Neural crest cell (in vitro differentiated cells): ENCODE measurements at regions not wholly inside any gene's neighbourhood (a gene's known extent, or its start where the extent isn't known, plus 50 kb on each side); places are given as distances from the start of the nearest gene placed in this dataset.

Experiments
- DNase-seq: peaks from one replicate; pipeline ENCODE4 v3.0.0; 2021; ENCODE audit warnings: low read depth, mixed read lengths, low spot score
- H3K27ac Mint-ChIP-seq: one replicate; pipeline ENCODE4 v1.8.0; 2021; ENCODE audit warnings: mild to moderate bottlenecking, mixed read lengths; ENCODE audit not compliant: unreplicated experiment
- H3K27me3 Mint-ChIP-seq: 2 replicates; pipeline ENCODE4 v1.8.0; 2021; ENCODE audit warnings: low read depth, mild to moderate bottlenecking, mixed read lengths
- H3K36me3 Mint-ChIP-seq: 2 replicates; pipeline ENCODE4 v1.8.0; 2021; ENCODE audit warnings: low read depth, mild to moderate bottlenecking, mixed read lengths
- H3K4me1 Mint-ChIP-seq: 2 replicates; pipeline ENCODE4 v1.8.0; 2021; ENCODE audit warnings: mixed read lengths
- H3K4me3 Mint-ChIP-seq: one replicate; pipeline ENCODE4 v1.8.0; 2021; ENCODE audit warnings: mild to moderate bottlenecking, mixed read lengths
- H3K9me3 Mint-ChIP-seq: 2 replicates; pipeline ENCODE4 v1.8.0; 2021; ENCODE audit warnings: mixed read lengths
- CTCF ChIP-seq: fragments of 200-600 bp; sonication (generic); conservative IDR thresholded peaks from 2 replicates; pipeline ENCODE4 v1.5.0; 2021; ENCODE audit warnings: antibody characterized with exemption, mild to moderate bottlenecking

- Mint-ChIP-seq H3K27ac (no peak overlapping the region), H3K9me3 (peaks cover 17% of the 10 kb centered on the region), H3K4me1 (no peaks in the 10 kb centered on the region), H3K4me3 (no peak overlapping the region), H3K36me3 (peaks cover 21% of the 10 kb centered on the region), H3K27me3 (no peaks in the 10 kb centered on the region)
- no peak for TF ChIP-seq CTCF
- no peak for DNase-seq
Measured at GRCh38 chr12:47601071-47601470, 104.8 kb downstream of the RPAP3 start.

GRCh38 chr12:47591795-47592194 lies 114.0 kb downstream of the RPAP3 start:
- Mint-ChIP-seq H3K27me3 (no peaks in the 10 kb centered on the region), H3K9me3 (no peaks in the 10 kb centered on the region), H3K36me3 (no peaks in the 10 kb centered on the region), H3K27ac (no peak overlapping the region), H3K4me1 (peaks cover 14% of the 10 kb centered on the region), H3K4me3 (no peak overlapping the region)
- DNase-seq: no peak
- TF ChIP-seq CTCF: no peak

- H3K27ac Mint-ChIP-seq: no peak overlapping the region
- H3K9me3 Mint-ChIP-seq: no peaks in the 10 kb centered on the region
- no peak for TF ChIP-seq CTCF
- peaks cover 14% of the 10 kb centered on the region for H3K4me1 Mint-ChIP-seq
- no peaks in the 10 kb centered on the region for H3K36me3 Mint-ChIP-seq
- H3K27me3 Mint-ChIP-seq: no peaks in the 10 kb centered on the region
- no peak overlapping the region for H3K4me3 Mint-ChIP-seq
- DNase-seq: no peak
Measured at GRCh38 chr12:47591361-47591791, 114.5 kb downstream of the RPAP3 start.

GRCh38 chr12:47590771-47591360 lies 115.0 kb downstream of the RPAP3 start:
- Mint-ChIP-seq H3K36me3 (no peaks in the 10 kb centered on the region), H3K9me3 (no peaks in the 10 kb centered on the region), H3K4me1 (peaks cover 18% of the 10 kb centered on the region), H3K27me3 (no peaks in the 10 kb centered on the region), H3K4me3 (no peak overlapping the region), H3K27ac (peak overlapping the region; percentile 3)
- no peak for DNase-seq
- no peak for TF ChIP-seq CTCF

GRCh38 chr12:47586952-47587669 lies 118.7 kb downstream of the RPAP3 start:
- Mint-ChIP-seq H3K36me3 (no peaks in the 10 kb centered on the region), H3K4me1 (peaks cover 24% of the 10 kb centered on the region), H3K4me3 (no peak overlapping the region)

More at GRCh38 chr12:47586952-47587669, 118.7 kb downstream of the RPAP3 start:
- H3K27me3 Mint-ChIP-seq: no peaks in the 10 kb centered on the region
- no peak for TF ChIP-seq CTCF
- no peak overlapping the region for H3K27ac Mint-ChIP-seq
- no peaks in the 10 kb centered on the region for H3K9me3 Mint-ChIP-seq
- no peak for DNase-seq
